ENCODE measurements at regions not wholly inside any gene's neighbourhood (a gene's known extent, or its start where the extent isn't known, plus 50 kb on each side); places are given as distances from the start of the nearest gene placed in this dataset.

DNA sequence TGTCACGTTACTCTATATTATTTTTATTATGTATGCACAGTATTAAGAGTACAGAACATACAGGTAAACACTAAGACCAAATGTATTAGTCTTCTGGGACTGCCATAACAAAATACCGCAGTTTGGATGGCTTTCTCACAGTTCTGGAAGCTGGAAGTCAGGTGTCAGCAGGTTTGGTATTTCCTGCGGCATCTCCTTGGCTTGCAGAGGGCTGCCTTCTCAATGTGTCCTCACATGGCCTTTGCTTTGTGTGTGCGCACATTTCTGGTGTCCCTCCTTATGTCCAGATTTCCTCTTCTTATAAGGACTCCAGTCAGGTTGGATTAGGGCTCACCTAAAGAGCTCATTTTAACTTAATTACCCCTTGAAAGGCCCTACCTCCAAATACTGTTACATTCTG lies 53.8 kb upstream of the CPOX start:
- no peak overlapping the region for H3K27ac ChIP-seq (ENCODE audit: low read depth, low read length, poor library complexity, severe bottlenecking)
- no peak overlapping the region for H3K9ac ChIP-seq (ENCODE audit: low read length)
- no peaks in the 10 kb centered on the region for H4K20me1 ChIP-seq (ENCODE audit: insufficient read depth, low read length)
- H3K4me2 ChIP-seq (ENCODE audit: low read length) = no peak overlapping the region
- no peaks in the 10 kb centered on the region for H3K4me1 ChIP-seq (ENCODE audit: insufficient read depth, low read length, severe bottlenecking)
- H2AFZ ChIP-seq (ENCODE audit: low read length) = no peak overlapping the region
- no peaks in the 10 kb centered on the region for H3K79me2 ChIP-seq (ENCODE audit: insufficient read depth, low read length)
- H3K36me3 ChIP-seq (ENCODE audit: insufficient read depth, low read length) = no peaks in the 10 kb centered on the region
- no peaks in the 10 kb centered on the region for H3K9me3 ChIP-seq (ENCODE audit: low read length)
- no peaks in the 10 kb centered on the region for H3K9me2 ChIP-seq (ENCODE audit: low read depth, low read length)
- no peak overlapping the region for H3K4me3 ChIP-seq (ENCODE audit: low read depth, low read length, poor library complexity, severe bottlenecking)
- no peak for TF ChIP-seq EZH2 (IDR thresholded peaks at IDR 0.05; ENCODE audit: borderline replicate concordance, low read length)
- TF ChIP-seq, protein P1, sequence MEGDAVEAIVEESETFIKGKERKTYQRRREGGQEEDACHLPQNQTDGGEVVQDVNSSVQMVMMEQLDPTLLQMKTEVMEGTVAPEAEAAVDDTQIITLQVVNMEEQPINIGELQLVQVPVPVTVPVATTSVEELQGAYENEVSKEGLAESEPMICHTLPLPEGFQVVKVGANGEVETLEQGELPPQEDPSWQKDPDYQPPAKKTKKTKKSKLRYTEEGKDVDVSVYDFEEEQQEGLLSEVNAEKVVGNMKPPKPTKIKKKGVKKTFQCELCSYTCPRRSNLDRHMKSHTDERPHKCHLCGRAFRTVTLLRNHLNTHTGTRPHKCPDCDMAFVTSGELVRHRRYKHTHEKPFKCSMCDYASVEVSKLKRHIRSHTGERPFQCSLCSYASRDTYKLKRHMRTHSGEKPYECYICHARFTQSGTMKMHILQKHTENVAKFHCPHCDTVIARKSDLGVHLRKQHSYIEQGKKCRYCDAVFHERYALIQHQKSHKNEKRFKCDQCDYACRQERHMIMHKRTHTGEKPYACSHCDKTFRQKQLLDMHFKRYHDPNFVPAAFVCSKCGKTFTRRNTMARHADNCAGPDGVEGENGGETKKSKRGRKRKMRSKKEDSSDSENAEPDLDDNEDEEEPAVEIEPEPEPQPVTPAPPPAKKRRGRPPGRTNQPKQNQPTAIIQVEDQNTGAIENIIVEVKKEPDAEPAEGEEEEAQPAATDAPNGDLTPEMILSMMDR (IDR thresholded peaks at IDR 0.05; ENCODE audit: low read length) = no peak
- H3F3A ChIP-seq (ENCODE audit: insufficient read depth, low read length) = no peaks in the 10 kb centered on the region
- H3K27me3 ChIP-seq (ENCODE audit: insufficient read depth, low read length) = no peaks in the 10 kb centered on the region

DNA sequence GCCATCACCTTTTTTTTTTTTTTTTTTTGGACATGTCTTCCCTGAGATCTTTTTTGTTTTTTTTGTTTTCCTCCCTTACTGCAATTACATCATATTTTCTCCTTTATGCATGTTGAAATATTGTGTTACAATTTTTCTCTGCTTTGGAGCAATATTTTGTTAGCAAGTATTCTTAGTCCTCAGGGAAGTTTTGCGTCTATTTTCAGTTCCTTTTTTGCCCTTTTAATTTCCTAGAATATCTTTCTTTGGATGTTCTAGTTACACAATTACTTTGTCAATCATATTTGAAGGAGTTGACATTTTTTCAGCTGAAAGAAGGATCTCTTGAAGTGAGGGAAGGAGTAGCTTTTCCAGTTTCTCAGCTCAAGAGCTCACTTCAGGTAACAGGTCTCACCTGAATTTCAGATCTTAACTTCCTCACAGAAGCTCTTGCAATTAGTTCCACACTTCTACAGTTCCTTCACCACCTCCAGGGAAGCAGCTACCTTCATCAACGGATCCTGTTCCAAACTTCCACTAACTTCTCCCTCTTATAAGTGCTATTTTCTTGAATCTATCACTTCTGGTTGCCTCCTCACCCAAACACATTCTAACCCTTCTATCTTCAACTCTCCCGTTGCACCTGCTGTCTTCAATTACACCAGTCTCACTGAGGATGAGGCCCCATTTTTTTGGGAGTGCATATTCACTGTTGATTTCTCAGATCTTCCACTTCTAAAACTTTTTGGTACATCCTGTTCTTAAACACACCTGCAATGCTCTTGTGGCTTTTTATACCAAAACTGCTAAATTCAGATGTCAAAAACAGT lies 57.8 kb upstream of the CPOX start:
- H3K27me3 ChIP-seq (ENCODE audit: insufficient read depth, low read length) = no peaks in the 10 kb centered on the region
- H3K4me1 ChIP-seq (ENCODE audit: insufficient read depth, low read length, severe bottlenecking) = no peaks in the 10 kb centered on the region
- no peaks in the 10 kb centered on the region for H3K36me3 ChIP-seq (ENCODE audit: insufficient read depth, low read length)
- H3F3A ChIP-seq (ENCODE audit: insufficient read depth, low read length) = no peaks in the 10 kb centered on the region
- H4K20me1 ChIP-seq (ENCODE audit: insufficient read depth, low read length) = no peaks in the 10 kb centered on the region
- no peak overlapping the region for H3K4me2 ChIP-seq (ENCODE audit: low read length)
- H3K79me2 ChIP-seq (ENCODE audit: insufficient read depth, low read length) = no peaks in the 10 kb centered on the region
- no peak overlapping the region for H3K27ac ChIP-seq (ENCODE audit: low read depth, low read length, poor library complexity, severe bottlenecking)
- no peak overlapping the region for H3K4me3 ChIP-seq (ENCODE audit: low read depth, low read length, poor library complexity, severe bottlenecking)
- no peaks in the 10 kb centered on the region for H3K9me3 ChIP-seq (ENCODE audit: low read length)
- H2AFZ ChIP-seq (ENCODE audit: low read length) = no peak overlapping the region
- no peaks in the 10 kb centered on the region for H3K9me2 ChIP-seq (ENCODE audit: low read depth, low read length)
- TF ChIP-seq, protein P1 (IDR thresholded peaks at IDR 0.05; ENCODE audit: low read length) = no peak
- no peak for TF ChIP-seq EZH2 (IDR thresholded peaks at IDR 0.05; ENCODE audit: borderline replicate concordance, low read length)
- H3K9ac ChIP-seq (ENCODE audit: low read length) = no peak overlapping the region

DNA sequence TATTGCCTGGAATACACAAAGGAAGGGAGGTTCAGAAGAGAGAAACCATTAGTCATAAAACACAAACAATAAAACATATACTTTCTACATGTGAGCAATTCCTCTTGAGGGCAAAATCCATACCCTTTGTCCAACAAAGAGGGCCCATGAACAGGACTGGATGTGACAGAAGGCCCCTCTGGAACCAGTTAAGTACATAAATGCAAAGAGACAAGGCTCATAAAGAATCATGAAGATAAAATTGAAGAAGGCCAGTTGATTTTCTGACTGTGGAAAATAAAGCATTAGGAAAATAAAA lies 58.3 kb upstream of the CPOX start:
- no peak overlapping the region for H3K27ac ChIP-seq (ENCODE audit: low read depth, low read length, poor library complexity, severe bottlenecking)
- no peak overlapping the region for H3K4me2 ChIP-seq (ENCODE audit: low read length)
- H2AFZ ChIP-seq (ENCODE audit: low read length) = no peak overlapping the region
- H3K4me1 ChIP-seq (ENCODE audit: insufficient read depth, low read length, severe bottlenecking) = no peaks in the 10 kb centered on the region
- no peaks in the 10 kb centered on the region for H3K9me2 ChIP-seq (ENCODE audit: low read depth, low read length)
- no peak overlapping the region for H3K4me3 ChIP-seq (ENCODE audit: low read depth, low read length, poor library complexity, severe bottlenecking)
- no peaks in the 10 kb centered on the region for H3K9me3 ChIP-seq (ENCODE audit: low read length)
- no peaks in the 10 kb centered on the region for H3K79me2 ChIP-seq (ENCODE audit: insufficient read depth, low read length)
- no peaks in the 10 kb centered on the region for H3F3A ChIP-seq (ENCODE audit: insufficient read depth, low read length)
- H4K20me1 ChIP-seq (ENCODE audit: insufficient read depth, low read length) = no peaks in the 10 kb centered on the region
- TF ChIP-seq, protein P1 (IDR thresholded peaks at IDR 0.05; ENCODE audit: low read length) = no peak
- no peak for TF ChIP-seq EZH2 (IDR thresholded peaks at IDR 0.05; ENCODE audit: borderline replicate concordance, low read length)
- no peaks in the 10 kb centered on the region for H3K27me3 ChIP-seq (ENCODE audit: insufficient read depth, low read length)
- no peak overlapping the region for H3K9ac ChIP-seq (ENCODE audit: low read length)
- no peaks in the 10 kb centered on the region for H3K36me3 ChIP-seq (ENCODE audit: insufficient read depth, low read length)
